H1 (cell line): ENCODE measurements at regions not wholly inside any gene's neighbourhood (a gene's known extent, or its start where the extent isn't known, plus 50 kb on each side); places are given as distances from the start of the nearest gene placed in this dataset.

ENCODE experiments used
- CTCF ChIP-seq, 3 experiments: IDR thresholded peaks; 1 replicate in 2 of 3; 2 replicates in 1 of 3; pipeline versions ENCODE4 v1.5.1 to v1.6.1; 2011; ENCODE audit warnings: low read length in 3 of 3, mild to moderate bottlenecking in 3 of 3, inconsistent platforms in 2 of 3, low read depth in 1 of 3, moderate library complexity in 1 of 3; ENCODE audit not compliant: insufficient read depth in 1 of 3; ENCODE audit errors: control extremely low read depth in 1 of 3
- EGR1 ChIP-seq: IDR thresholded peaks from 2 replicates; pipeline ENCODE4 v1.6.1; 2011; ENCODE audit warnings: low read depth, low read length, borderline replicate concordance

GRCh38 chrX:149060921-149061320 lies 444.2 kb downstream of the IDS start (continued):
- no peak for TF ChIP-seq CTCF (IDR thresholded peaks at IDR 0.05; ENCODE audit: control extremely low read depth in 1 of 3, insufficient read depth in 1 of 3, low read depth in 1 of 3, low read length in 3 of 3)
- TF ChIP-seq EGR1 = no peak
